SK-N-MC (cell line): ENCODE measurements at regions not wholly inside any gene's neighbourhood (a gene's known extent, or its start where the extent isn't known, plus 50 kb on each side); places are given as distances from the start of the nearest gene placed in this dataset.
"Not testable (repeated sequence)": the region's sequence is repeated elsewhere in the genome, so short reads cannot be mapped to it uniquely, and the experiment has no call there.

Experiments
- DNase-seq: peaks from one replicate; pipeline ENCODE4 v3.0.0-alpha.2; 2011; ENCODE audit warnings: low read depth, low spot score
- H3K27ac ChIP-seq: fragments of 200-600 bp; sonication (generic); 2 replicates; pipeline ENCODE4 v1.5.1; 2016; ENCODE audit warnings: mixed run types
- H3K36me3 ChIP-seq: fragments of 200-600 bp; sonication (generic); 2 replicates; pipeline ENCODE4 v1.6.1; 2017; ENCODE audit warnings: antibody characterized with exemption, low read length, mixed read lengths; ENCODE audit not compliant: insufficient read depth
- H3K4me3 ChIP-seq: fragments of 200-600 bp; sonication (generic); 2 replicates; pipeline ENCODE4 v1.5.1; 2016
- H3K9ac ChIP-seq: fragments of 200-600 bp; sonication (generic); 2 replicates; pipeline ENCODE4 v1.8.0; 2017; ENCODE audit warnings: mixed run types, mixed read lengths; ENCODE audit not compliant: insufficient read length
- H3K9me3 ChIP-seq: fragments of 200-600 bp; sonication (generic); 2 replicates; pipeline ENCODE4 v1.6.1; 2017; ENCODE audit warnings: low read depth, mild to moderate bottlenecking, antibody characterized with exemption, low read length, moderate library complexity, mixed read lengths
- EZH2 ChIP-seq: fragments of 200-600 bp; sonication (generic); IDR thresholded peaks from one replicate; pipeline ENCODE4 v1.6.1; 2017; ENCODE audit warnings: antibody characterized with exemption
- FOXP2 ChIP-seq: optimal IDR thresholded peaks from 2 replicates; pipeline ENCODE3; 2011; ENCODE audit warnings: mild to moderate bottlenecking, moderate library complexity; ENCODE audit not compliant: insufficient read depth; ENCODE audit errors: extremely low read length, control extremely low read depth
- POLR2AphosphoS5 ChIP-seq: IDR thresholded peaks from 2 replicates; pipeline ENCODE4 v1.6.1; 2012; ENCODE audit warnings: mild to moderate bottlenecking, low read depth, low read length, borderline replicate concordance

GRCh38 chr4:64899563-64899962, 490.3 kb upstream of the TECRL start:
- Histone ChIP-seq H3K27ac (no peak overlapping the region), H3K4me3 (no peak overlapping the region), H3K9ac (no peak overlapping the region), H3K9me3 (no peaks in the 10 kb centered on the region), H3K36me3 (no peaks in the 10 kb centered on the region)
- TF ChIP-seq EZH2 = no peak
- TF ChIP-seq FOXP2 = no peak
- no peak for TF ChIP-seq POLR2AphosphoS5
- DNase-seq = no peak

GRCh38 chr4:64899030-64899429, 489.8 kb upstream of the TECRL start:
- not testable (repeated sequence) for H3K9me3 ChIP-seq, H3K9ac ChIP-seq, DNase-seq, H3K36me3 ChIP-seq, H3K27ac ChIP-seq, H3K4me3 ChIP-seq

DNA sequence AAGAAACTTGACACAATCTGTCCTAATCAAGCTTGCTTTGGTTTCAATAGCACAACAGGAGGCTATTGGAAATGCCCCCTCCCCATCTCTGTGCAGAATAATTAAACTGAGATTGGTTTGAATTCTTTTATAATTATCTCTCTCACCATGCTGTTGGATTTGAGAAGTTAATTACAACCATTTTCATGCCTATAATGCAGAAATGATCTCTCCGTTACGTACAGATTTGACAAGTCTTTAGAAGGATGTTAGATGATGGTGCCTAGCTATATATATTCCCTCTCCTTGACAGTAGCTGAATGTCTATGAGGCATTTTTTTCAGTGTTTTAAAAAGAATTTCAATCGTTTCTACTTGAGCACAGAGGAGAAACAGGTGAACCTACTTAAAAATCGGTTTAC, 488.4 kb upstream of the TECRL start:
- H3K4me3 ChIP-seq = no peak overlapping the region
- H3K27ac ChIP-seq = no peak overlapping the region
- H3K36me3 ChIP-seq = no peaks in the 10 kb centered on the region
- no peaks in the 10 kb centered on the region for H3K9me3 ChIP-seq
- no peak for DNase-seq
- H3K9ac ChIP-seq = no peak overlapping the region
- no peak for TF ChIP-seq FOXP2
- TF ChIP-seq EZH2 = no peak
- no peak for TF ChIP-seq POLR2AphosphoS5

DNA sequence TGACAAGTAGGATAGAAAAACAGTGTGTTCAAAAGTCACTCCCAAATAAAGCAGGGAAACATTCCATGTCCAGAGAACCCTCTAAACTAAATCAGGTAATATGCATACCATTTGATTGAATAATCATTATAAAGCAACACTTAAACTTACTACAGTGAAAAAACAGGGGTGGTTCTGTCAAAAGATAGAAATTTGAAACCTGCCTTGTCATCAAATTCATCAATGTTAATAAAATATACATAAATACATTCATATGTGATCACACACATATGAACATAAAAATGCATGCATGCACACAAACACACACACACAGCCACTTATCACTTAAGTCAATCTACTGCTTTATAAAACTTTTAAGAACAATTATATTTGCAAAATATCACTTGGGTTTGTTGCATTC, 485.8 kb upstream of the TECRL start:
- Histone ChIP-seq H3K4me3 (no peak overlapping the region), H3K9me3 (no peaks in the 10 kb centered on the region), H3K27ac (no peak overlapping the region), H3K9ac (no peak overlapping the region), H3K36me3 (no peaks in the 10 kb centered on the region)
- TF ChIP-seq POLR2AphosphoS5 (no peak), EZH2 (no peak), FOXP2 (no peak)
- DNase-seq = no peak

GRCh38 chr4:64893205-64893604, 484.0 kb upstream of the TECRL start:
- TF ChIP-seq POLR2AphosphoS5 (no peak), FOXP2 (no peak), EZH2 (no peak)
- no peak overlapping the region for H3K9ac ChIP-seq
- no peak overlapping the region for H3K27ac ChIP-seq
- H3K4me3 ChIP-seq = no peak overlapping the region
- no peaks in the 10 kb centered on the region for H3K9me3 ChIP-seq
- no peaks in the 10 kb centered on the region for H3K36me3 ChIP-seq
- DNase-seq = no peak

GRCh38 chr4:64889906-64890610, 480.8 kb upstream of the TECRL start:
- TF ChIP-seq POLR2AphosphoS5 (no peak), FOXP2 (no peak), EZH2 (no peak)
- no peak for DNase-seq
- no peaks in the 10 kb centered on the region for H3K9me3 ChIP-seq
- H3K36me3 ChIP-seq = no peaks in the 10 kb centered on the region
- no peak overlapping the region for H3K4me3 ChIP-seq
- no peak overlapping the region for H3K27ac ChIP-seq
- H3K9ac ChIP-seq = no peak overlapping the region

- no peaks in the 10 kb centered on the region for H3K36me3 ChIP-seq
- no peak for TF ChIP-seq FOXP2
- TF ChIP-seq EZH2 = no peak
- TF ChIP-seq POLR2AphosphoS5 = no peak
- DNase-seq = no peak
- H3K9ac ChIP-seq = no peak overlapping the region
- H3K27ac ChIP-seq = no peak overlapping the region
- no peak overlapping the region for H3K4me3 ChIP-seq
- no peaks in the 10 kb centered on the region for H3K9me3 ChIP-seq
Measured at GRCh38 chr4:64883087-64883807, 474.0 kb upstream of the TECRL start.

- no peak for DNase-seq
- H3K4me3 ChIP-seq = no peak overlapping the region
- H3K36me3 ChIP-seq = no peaks in the 10 kb centered on the region
- H3K9me3 ChIP-seq = no peaks in the 10 kb centered on the region
- no peak overlapping the region for H3K27ac ChIP-seq
- TF ChIP-seq FOXP2 (no peak), POLR2AphosphoS5 (no peak), EZH2 (no peak)
- H3K9ac ChIP-seq = no peak overlapping the region
Measured at GRCh38 chr4:64882311-64883086, 473.2 kb upstream of the TECRL start.
